Astrocyte (in vitro differentiated cells and primary cell): ENCODE measurements at regions not wholly inside any gene's neighbourhood (a gene's known extent, or its start where the extent isn't known, plus 50 kb on each side); places are given as distances from the start of the nearest gene placed in this dataset.

Experiments used
- CTCF ChIP-seq: IDR thresholded peaks from 2 replicates; pipeline ENCODE4 v1.5.1; 2011; ENCODE audit warnings: low read depth, mild to moderate bottlenecking, inconsistent platforms, low read length, moderate library complexity; ENCODE audit not compliant: insufficient read depth
- EZH2 ChIP-seq: IDR thresholded peaks from 2 replicates; pipeline ENCODE4 v1.6.1; 2012; ENCODE audit warnings: mild to moderate bottlenecking, low read length, inconsistent platforms; ENCODE audit not compliant: insufficient read depth

DNA sequence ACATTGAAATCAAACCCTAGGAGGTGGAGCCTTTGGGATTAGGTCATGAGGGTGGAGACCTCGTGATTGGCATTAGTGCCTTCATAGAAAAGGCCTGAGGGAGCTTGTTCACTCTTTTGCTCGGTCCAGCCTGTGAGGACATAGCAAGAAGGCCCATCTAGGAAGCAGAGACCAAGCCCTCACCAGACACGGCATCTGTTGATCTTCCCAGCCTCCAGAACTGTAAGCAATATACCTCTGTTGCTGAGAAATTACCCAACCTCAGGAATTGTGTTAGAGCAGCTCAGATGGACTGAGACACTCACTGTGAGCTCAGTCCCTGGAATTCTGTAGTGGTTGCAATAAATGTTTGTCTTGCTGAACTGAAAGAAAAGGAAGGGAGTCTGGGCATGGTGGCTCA lies 116.2 kb upstream of the MAP1LC3B2 start:
- no peak for TF ChIP-seq CTCF
- TF ChIP-seq EZH2: no peak
